CD4-positive, alpha-beta memory T cell (primary cell): ENCODE measurements at regions not wholly inside any gene's neighbourhood (a gene's known extent, or its start where the extent isn't known, plus 50 kb on each side); places are given as distances from the start of the nearest gene placed in this dataset.

ENCODE experiments used
- CTCF ChIA-PET: fragments of 350-600 bp; sonication (Branson Sonifier 250); formaldehyde crosslinking; loops from one replicate; lab custom pipeline; 2021; ENCODE audit warnings: inconsistent platforms; ENCODE audit not compliant: partially characterized antibody; lab: Charles Lee
- POLR2A ChIA-PET: fragments of 350-600 bp; sonication (Branson Sonifier 250); formaldehyde crosslinking; loops from one replicate; lab custom pipeline; 2021; ENCODE audit not compliant: partially characterized antibody; lab: Charles Lee
- DNase-seq, 5 donors: peaks; one replicate each; pipeline versions ENCODE4 v3.0.0 to v3.0.0-alpha.2; 2020 to 2022; ENCODE audit warnings: mixed read lengths in 1 of 5
- H3K27ac ChIP-seq: one replicate; pipeline ENCODE4 v1.7.0; 2013; ENCODE audit warnings: low read depth, low read length
- H3K27me3 ChIP-seq: 2 replicates; pipeline ENCODE4 v1.7.0; 2013; ENCODE audit warnings: mild to moderate bottlenecking, low read length, moderate library complexity; ENCODE audit not compliant: insufficient read depth
- H3K36me3 ChIP-seq: 2 replicates; pipeline ENCODE4 v1.7.0; 2013; ENCODE audit warnings: mild to moderate bottlenecking, low read length, moderate library complexity; ENCODE audit not compliant: insufficient read depth
- H3K4me1 ChIP-seq: 2 replicates; pipeline ENCODE4 v1.7.0; 2013; ENCODE audit warnings: mild to moderate bottlenecking, low read length, moderate library complexity; ENCODE audit not compliant: insufficient read depth
- H3K4me3 ChIP-seq, 2 donors: one replicate each; pipeline ENCODE4 v1.7.0; 2013; ENCODE audit warnings: low read length in 2 of 2, mild to moderate bottlenecking in 1 of 2
- H3K9me3 ChIP-seq, 2 donors: one replicate each; pipeline ENCODE4 v1.7.0; 2013; ENCODE audit warnings: low read length in 2 of 2, control low read depth in 1 of 2; ENCODE audit not compliant: control insufficient read depth in 1 of 2
- H3K27ac Mint-ChIP-seq, 7 donors: one replicate each; pipeline ENCODE4 v1.8.0; 2020 to 2021; ENCODE audit warnings: mixed read lengths in 7 of 7, mild to moderate bottlenecking in 6 of 7, inconsistent platforms in 3 of 7, moderate library complexity in 3 of 7
- H3K27me3 Mint-ChIP-seq, 2 donors: one replicate each; pipeline ENCODE4 v1.8.0; 2020 to 2021; ENCODE audit warnings: mixed read lengths in 2 of 2
- H3K36me3 Mint-ChIP-seq, 2 donors: one replicate each; pipeline ENCODE4 v1.8.0; 2020 to 2021; ENCODE audit warnings: mixed read lengths in 2 of 2, inconsistent platforms in 1 of 2, mild to moderate bottlenecking in 1 of 2
- H3K4me1 Mint-ChIP-seq, 4 donors: one replicate each; pipeline ENCODE4 v1.8.0; 2020 to 2021; ENCODE audit warnings: mixed read lengths in 4 of 4, mild to moderate bottlenecking in 1 of 4
- H3K4me3 Mint-ChIP-seq, 8 donors: one replicate each; pipeline ENCODE4 v1.8.0; 2020 to 2021; ENCODE audit warnings: mixed read lengths in 8 of 8, mild to moderate bottlenecking in 7 of 8, moderate library complexity in 6 of 8, inconsistent platforms in 3 of 8
- H3K9me3 Mint-ChIP-seq, 8 donors: one replicate each; pipeline ENCODE4 v1.8.0; 2020 to 2021; ENCODE audit warnings: mixed read lengths in 8 of 8, mild to moderate bottlenecking in 5 of 8, inconsistent platforms in 3 of 8, moderate library complexity in 1 of 8
- intact Hi-C: fragments of 100-400 bp; cut with micrococcal nuclease; formaldehyde crosslinking; loops from one replicate; pipeline ENCODE4 v1.15.1; 2023

DNA sequence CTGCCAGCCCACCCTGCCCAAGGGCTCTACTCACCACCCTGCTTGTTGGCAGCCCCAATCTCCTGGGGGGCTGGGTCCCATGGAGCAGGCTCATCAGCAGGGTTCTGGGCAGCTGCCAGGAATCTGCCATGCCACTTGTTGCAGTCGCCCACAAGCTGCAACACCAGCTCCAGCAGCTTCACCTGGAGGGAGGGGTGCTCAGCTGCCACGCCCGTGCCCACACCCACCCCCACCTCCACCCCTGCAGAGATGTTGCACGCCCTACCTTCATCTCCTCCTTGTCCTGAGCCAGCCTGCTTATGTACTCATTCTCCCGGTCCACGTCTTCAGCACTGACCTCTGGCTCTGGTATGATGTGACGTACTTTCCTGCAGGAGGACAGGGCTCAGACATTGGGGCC, 77.9 kb upstream of the C2CD4B start:
- Histone ChIP-seq H3K4me3 (no peak overlapping the region), H3K4me1 (no peaks in the 10 kb centered on the region), H3K27me3 (no peaks in the 10 kb centered on the region), H3K27ac (no peak overlapping the region), H3K36me3 (no peaks in the 10 kb centered on the region), H3K9me3 (no peaks in the 10 kb centered on the region)
- H3K36me3 Mint-ChIP-seq = no peaks in the 10 kb centered on the region
- H3K4me3 Mint-ChIP-seq = no peak overlapping the region
- no peak for DNase-seq
- H3K9me3 Mint-ChIP-seq = peaks cover 0 to 4% (median under 1%) of the 10 kb centered on the region in 8 donors
- no peaks in the 10 kb centered on the region for H3K4me1 Mint-ChIP-seq
- peaks cover 5 to 7% of the 10 kb centered on the region in 2 donors for H3K27me3 Mint-ChIP-seq
- H3K27ac Mint-ChIP-seq = no peak overlapping the region
- ChIA-PET CTCF (interaction anchor here (1.4 kb wide), 1 partner anchor 11 kb away, joined by 4 read pairs; no protein-coding TSS in a partner anchor), POLR2A (no interaction called here)
- intact Hi-C loops = no loop called here

DNA sequence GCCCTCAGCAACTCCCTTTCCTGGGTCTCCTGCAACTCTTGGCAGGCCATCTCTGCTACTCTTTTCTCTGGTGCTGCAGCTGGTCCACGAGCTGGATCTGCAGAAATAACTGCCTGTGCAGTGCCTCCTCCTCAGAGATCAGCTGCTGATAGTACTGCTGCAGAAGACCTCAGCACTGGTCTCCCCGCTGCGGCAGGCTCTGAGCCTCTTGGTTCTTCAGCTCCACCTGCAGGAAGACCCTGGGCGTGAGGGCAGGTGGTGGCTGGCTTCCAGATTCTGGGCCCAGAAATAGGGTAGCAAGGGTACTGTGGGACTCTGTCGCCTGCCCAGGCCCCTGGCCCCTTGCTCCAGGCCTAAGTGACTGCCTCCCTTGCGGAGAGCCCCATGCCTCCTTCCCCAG, 79.7 kb upstream of the C2CD4B start:
- Mint-ChIP-seq H3K27me3 (peaks cover 5 to 7% of the 10 kb centered on the region in 2 donors), H3K9me3 (peaks cover 0 to 2% (median 0%) of the 10 kb centered on the region in 8 donors), H3K36me3 (no peaks in the 10 kb centered on the region), H3K4me3 (peak overlapping the region in 1 of 8 donors; percentile 18), H3K27ac (no peak overlapping the region), H3K4me1 (no peaks in the 10 kb centered on the region)
- Histone ChIP-seq H3K36me3 (no peaks in the 10 kb centered on the region), H3K27me3 (no peaks in the 10 kb centered on the region), H3K27ac (no peak overlapping the region), H3K9me3 (no peaks in the 10 kb centered on the region), H3K4me3 (no peak overlapping the region), H3K4me1 (no peaks in the 10 kb centered on the region)
- ChIA-PET POLR2A (no interaction called here), CTCF (no interaction called here)
- peak in 1 of 5 donors; percentile 10 for DNase-seq
- intact Hi-C loops = no loop called here

DNA sequence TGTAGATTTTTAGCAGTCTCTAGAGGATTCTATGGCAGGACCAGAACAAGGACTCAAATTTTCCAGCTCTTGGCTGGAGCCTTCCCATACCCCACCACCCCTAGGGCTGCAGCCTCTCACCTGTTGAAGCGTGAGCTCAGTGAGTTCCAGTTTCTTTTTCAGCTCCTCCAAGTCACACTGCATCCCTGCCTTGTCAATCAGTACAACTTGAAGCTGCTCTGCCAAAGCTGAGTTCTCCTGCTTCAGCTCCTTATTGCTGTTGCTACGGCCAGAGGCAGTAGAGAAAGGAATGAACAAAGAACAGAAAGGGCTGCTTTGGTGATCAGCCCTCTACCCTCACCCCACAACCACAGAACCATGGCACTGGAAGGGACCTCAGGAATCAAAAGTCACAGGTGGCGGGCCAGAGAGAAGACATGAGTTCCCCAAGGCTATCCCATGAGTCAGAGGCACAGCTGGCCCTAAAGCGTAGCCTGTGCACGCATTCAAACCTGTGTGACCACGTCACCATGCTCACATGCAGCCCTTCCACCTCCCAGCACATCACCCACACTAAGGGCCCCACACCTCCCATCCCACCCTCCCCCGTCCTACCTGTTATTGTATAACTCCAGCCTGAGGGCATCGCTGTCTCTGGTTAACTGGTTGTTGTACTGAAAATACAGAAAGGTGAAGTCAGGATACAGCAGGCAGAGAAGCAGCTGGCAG, 83.3 kb upstream of the C2CD4B start:
- ChIA-PET CTCF (no interaction called here), POLR2A (no interaction called here)
- Mint-ChIP-seq H3K4me3 (no peak overlapping the region), H3K27ac (no peak overlapping the region), H3K27me3 (peaks cover 5 to 8% of the 10 kb centered on the region in 2 donors), H3K9me3 (no peaks in the 10 kb centered on the region), H3K4me1 (no peaks in the 10 kb centered on the region), H3K36me3 (no peaks in the 10 kb centered on the region)
- Histone ChIP-seq H3K27ac (no peak overlapping the region), H3K27me3 (no peaks in the 10 kb centered on the region), H3K9me3 (no peaks in the 10 kb centered on the region), H3K36me3 (no peaks in the 10 kb centered on the region), H3K4me3 (no peak overlapping the region), H3K4me1 (no peaks in the 10 kb centered on the region)
- intact Hi-C loops = no loop called here
- DNase-seq = no peak

DNA sequence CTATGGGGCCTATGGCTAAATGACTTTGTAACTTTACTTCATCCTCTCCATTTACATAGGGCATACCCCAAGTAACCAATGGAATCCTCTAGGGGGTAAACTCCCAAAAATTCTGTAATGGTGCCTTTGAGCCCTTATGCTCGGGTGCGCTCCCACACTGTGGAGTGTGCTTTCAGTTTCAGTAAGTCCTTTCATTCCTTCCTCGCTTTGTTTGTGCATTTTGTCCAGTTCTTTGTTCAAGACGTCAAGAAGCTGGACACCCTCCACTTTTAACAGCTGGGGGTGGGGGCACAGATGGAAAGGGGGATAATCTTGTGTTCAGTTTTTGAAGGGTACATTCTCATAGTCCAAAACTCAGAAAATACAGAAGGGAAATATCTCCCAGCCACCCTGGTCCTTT, 84.4 kb upstream of the C2CD4B start:
- POLR2A ChIA-PET = no interaction called here
- Histone ChIP-seq H3K4me1 (no peaks in the 10 kb centered on the region), H3K36me3 (no peaks in the 10 kb centered on the region), H3K4me3 (no peak overlapping the region), H3K27ac (no peak overlapping the region), H3K9me3 (no peaks in the 10 kb centered on the region), H3K27me3 (no peaks in the 10 kb centered on the region)
- no peak overlapping the region for H3K27ac Mint-ChIP-seq
- peaks cover 5 to 10% of the 10 kb centered on the region in 2 donors for H3K27me3 Mint-ChIP-seq
- no peak overlapping the region for H3K4me3 Mint-ChIP-seq
- no peaks in the 10 kb centered on the region for H3K36me3 Mint-ChIP-seq
- intact Hi-C loops = no loop called here
- H3K4me1 Mint-ChIP-seq = peaks cover 0 to under 1% (median 0%) of the 10 kb centered on the region in 4 donors
- no peaks in the 10 kb centered on the region for H3K9me3 Mint-ChIP-seq
- DNase-seq = no peak
- CTCF ChIA-PET = no interaction called here

DNA sequence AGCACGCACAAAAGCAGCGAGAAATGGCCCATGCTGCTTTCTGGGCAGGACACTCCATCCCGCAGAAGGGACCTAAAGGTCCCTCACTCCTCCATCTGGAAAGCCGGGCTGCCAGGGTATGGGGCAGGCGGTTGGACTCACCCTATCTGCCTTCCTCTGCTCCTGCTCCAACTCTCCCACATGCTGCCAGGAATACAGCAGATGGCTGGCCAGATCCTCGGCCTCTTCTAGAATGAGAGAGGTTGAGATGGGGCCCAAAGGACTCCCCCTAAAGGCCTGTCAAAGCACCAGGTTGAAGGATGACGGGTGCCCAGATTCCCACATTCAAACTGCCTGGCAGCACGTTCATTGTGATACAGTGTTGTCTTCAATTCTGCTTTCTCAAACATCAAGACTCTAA, 85.1 kb upstream of the C2CD4B start:
- Histone ChIP-seq H3K4me3 (no peak overlapping the region), H3K27ac (no peak overlapping the region), H3K36me3 (no peaks in the 10 kb centered on the region), H3K4me1 (no peaks in the 10 kb centered on the region), H3K9me3 (no peaks in the 10 kb centered on the region), H3K27me3 (no peaks in the 10 kb centered on the region)
- H3K4me1 Mint-ChIP-seq = peaks cover 0 to 3% (median 0%) of the 10 kb centered on the region in 4 donors
- POLR2A ChIA-PET = no interaction called here
- H3K27ac Mint-ChIP-seq = no peak overlapping the region
- no peak overlapping the region for H3K4me3 Mint-ChIP-seq
- CTCF ChIA-PET = no interaction called here
- DNase-seq = no peak
- peaks cover 5 to 10% of the 10 kb centered on the region in 2 donors for H3K27me3 Mint-ChIP-seq
- no peaks in the 10 kb centered on the region for H3K9me3 Mint-ChIP-seq
- intact Hi-C loops = loop anchor here (5.0 kb wide), 1 partner anchor 123 kb away; no protein-coding TSS in a partner anchor
- no peaks in the 10 kb centered on the region for H3K36me3 Mint-ChIP-seq

DNA sequence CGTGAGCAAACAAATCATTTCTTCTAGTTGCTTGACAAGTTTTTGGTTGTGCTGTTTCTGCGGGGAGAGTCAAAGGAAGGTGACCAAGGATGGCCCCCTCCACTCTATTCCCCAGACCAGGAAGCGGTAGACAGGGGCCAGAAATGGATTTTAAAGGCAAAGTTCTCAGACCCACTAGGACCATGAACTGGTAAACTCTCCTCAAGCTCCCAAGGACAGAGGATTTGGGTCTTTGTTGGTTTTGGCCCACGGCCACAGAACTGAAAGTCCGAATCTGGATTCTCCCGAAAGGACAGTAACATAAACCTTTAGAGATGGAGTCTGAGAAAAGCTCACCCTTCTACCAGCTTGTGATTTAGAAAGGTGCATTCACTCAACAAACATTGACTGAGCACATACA, 85.9 kb upstream of the C2CD4B start:
- Histone ChIP-seq H3K4me1 (no peaks in the 10 kb centered on the region), H3K27ac (no peak overlapping the region), H3K9me3 (no peaks in the 10 kb centered on the region), H3K4me3 (no peak overlapping the region), H3K27me3 (no peaks in the 10 kb centered on the region), H3K36me3 (no peaks in the 10 kb centered on the region)
- Mint-ChIP-seq H3K27ac (no peak overlapping the region), H3K4me1 (peaks cover 0 to 3% (median 0%) of the 10 kb centered on the region in 4 donors), H3K36me3 (no peaks in the 10 kb centered on the region), H3K9me3 (no peaks in the 10 kb centered on the region), H3K27me3 (peaks cover 5 to 12% of the 10 kb centered on the region in 2 donors), H3K4me3 (no peak overlapping the region)
- intact Hi-C loops = loop anchor here (5.0 kb wide), 1 partner anchor 124 kb away; no protein-coding TSS in a partner anchor
- ChIA-PET CTCF (no interaction called here), POLR2A (no interaction called here)
- DNase-seq = no peak

DNA sequence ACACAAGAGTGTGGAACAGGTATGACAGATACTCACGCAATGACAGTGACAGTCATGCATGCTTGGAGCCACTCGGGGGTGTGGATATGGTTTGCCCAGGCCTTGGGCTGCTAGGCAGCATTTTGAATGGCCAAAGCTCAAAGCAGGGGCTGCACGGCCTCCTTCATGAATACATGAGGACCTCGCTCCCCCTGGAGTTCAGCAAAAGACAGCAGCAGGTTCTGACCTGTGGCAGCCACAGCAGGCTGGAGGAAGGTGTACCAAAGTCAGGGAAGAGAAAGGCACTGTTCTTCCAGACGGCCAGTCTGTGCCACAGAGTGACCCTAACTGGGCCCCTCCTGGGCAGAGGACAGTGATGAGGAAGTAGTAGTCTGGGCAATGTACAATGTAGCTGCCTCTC, 88.2 kb upstream of the C2CD4B start:
- intact Hi-C loops = loop anchor here (5.0 kb wide), 1 partner anchor 126 kb away; no protein-coding TSS in a partner anchor
- H3K4me1 Mint-ChIP-seq = peaks cover 0 to 3% (median 0%) of the 10 kb centered on the region in 4 donors
- Histone ChIP-seq H3K4me1 (no peaks in the 10 kb centered on the region), H3K36me3 (no peaks in the 10 kb centered on the region), H3K27ac (no peak overlapping the region), H3K9me3 (no peaks in the 10 kb centered on the region), H3K4me3 (no peak overlapping the region), H3K27me3 (no peaks in the 10 kb centered on the region)
- no peaks in the 10 kb centered on the region for H3K9me3 Mint-ChIP-seq
- CTCF ChIA-PET = interaction anchor here (1.1 to 3.2 kb wide), 9 partner anchors 11 to 385 kb away, joined by 3 to 18 read pairs (median 5); no protein-coding TSS in a partner anchor
- POLR2A ChIA-PET = no interaction called here
- no peak overlapping the region for H3K4me3 Mint-ChIP-seq
- H3K27ac Mint-ChIP-seq = no peak overlapping the region
- DNase-seq = no peak
- H3K27me3 Mint-ChIP-seq = peaks cover 0 to 5% of the 10 kb centered on the region in 2 donors
- H3K36me3 Mint-ChIP-seq = no peaks in the 10 kb centered on the region
